HepG2 (cell line): ENCODE measurements at regions not wholly inside any gene's neighbourhood (a gene's known extent, or its start where the extent isn't known, plus 50 kb on each side); places are given as distances from the start of the nearest gene placed in this dataset.
"Not testable (repeated sequence)": the region's sequence is repeated elsewhere in the genome, so short reads cannot be mapped to it uniquely, and the experiment has no call there.

Experiments used
- ATAC-seq: fragments of 200-7000 bp; cut with Tn5 transposase; 3 replicates; pipeline ENCODE4 v1.9.1; 2020; ENCODE audit warnings: mild to moderate bottlenecking, moderate library complexity
- BruUV-seq: library from RNA; stranded (reverse); fragments of 400-500 nt; replicated peaks from 2 replicates; lab custom pipeline; 2021; lab: Mats Ljungman, UMichigan
- CTCF ChIA-PET: fragments of 300-600 bp; formaldehyde crosslinking; extraction: SDS; loops from one replicate; lab custom pipeline; 2021; ENCODE audit warnings: low total read pairs, inconsistent platforms, low intra/inter-chr PET ratio; lab: Yijun Ruan, JAX
- POLR2A ChIA-PET: fragments of 350-600 bp; sonication (Branson Sonifier 250); formaldehyde crosslinking; loops from one replicate; lab custom pipeline; 2020; ENCODE audit warnings: antibody characterized with exemption, inconsistent platforms; lab: Yijun Ruan, JAX
- DNase-seq: peaks from one replicate; pipeline ENCODE4 v3.0.0-alpha.2; 2015; ENCODE audit warnings: low spot score
- FAIRE-seq: peaks from 3 replicates; lab custom pipeline; 2011; peaks lifted over from hg19 to GRCh38; lab: Jason Lieb, UNC
- H2AFZ ChIP-seq: one replicate; pipeline ENCODE4 v1.6.1; 2011; ENCODE audit warnings: low read length, inconsistent platforms
- H3K27ac ChIP-seq: fragments of 300-600 bp; 3 replicates; pipeline ENCODE4 v1.8.0; 2011; ENCODE audit warnings: mixed run types, mild to moderate bottlenecking, mixed read lengths, low read length, inconsistent platforms; ENCODE audit not compliant: insufficient read depth; ENCODE audit errors: extremely low read length
- H3K27me3 ChIP-seq, 2 experiments: fragments of 200-600 bp in 1 of 2; 2 replicates in 1 of 2; 3 replicates in 1 of 2; pipeline versions ENCODE4 v1.6.0 to v1.8.0; 2011; ENCODE audit warnings: low read length in 2 of 2, mild to moderate bottlenecking in 2 of 2, moderate library complexity in 2 of 2, inconsistent platforms in 1 of 2; ENCODE audit not compliant: insufficient read depth in 2 of 2, control insufficient read depth in 1 of 2
- H3K36me3 ChIP-seq, 2 experiments: fragments of 200-600 bp in 1 of 2; replicated peaks in 1 of 2; 2 replicates in 1 of 2; 3 replicates in 1 of 2; pipeline versions ENCODE4 v1.5.1 to v1.8.0; 2011; ENCODE audit warnings: low read length in 2 of 2, inconsistent platforms in 1 of 2; ENCODE audit not compliant: insufficient read depth in 2 of 2, control insufficient read depth in 1 of 2
- H3K4me1 ChIP-seq: 2 replicates; pipeline ENCODE4 v1.5.1; 2012; ENCODE audit warnings: low read length, inconsistent platforms; ENCODE audit not compliant: insufficient read depth
- H3K4me2 ChIP-seq: 2 replicates; pipeline ENCODE4 v1.6.0; 2011; ENCODE audit warnings: low read depth, low read length, inconsistent platforms
- H3K4me3 ChIP-seq, 3 experiments: fragments of 200-600 bp in 1 of 3; sonication (generic), shearing (Covaris generic) in 1 of 3; replicated peaks in 1 of 3; 2 replicates each; pipeline ENCODE4 v1.5.1; 2011 to 2016; ENCODE audit warnings: low read length in 3 of 3, inconsistent platforms in 2 of 3, low read depth in 2 of 3, mild to moderate bottlenecking in 2 of 3, control low read depth in 1 of 3, mixed read lengths in 1 of 3; ENCODE audit not compliant: insufficient read depth in 1 of 3
- H3K79me2 ChIP-seq: one replicate; pipeline ENCODE4 v1.6.1; 2011; ENCODE audit warnings: low read length, inconsistent platforms; ENCODE audit not compliant: insufficient read depth
- H3K9ac ChIP-seq: 2 replicates; pipeline ENCODE4 v1.6.0; 2011; ENCODE audit warnings: mild to moderate bottlenecking, low read depth, low read length, inconsistent platforms; ENCODE audit not compliant: insufficient read depth
- H3K9me3 ChIP-seq: 2 replicates; pipeline ENCODE4 v1.5.1; 2012; ENCODE audit warnings: mild to moderate bottlenecking, low read length
- H4K20me1 ChIP-seq: 2 replicates; pipeline ENCODE4 v1.6.0; 2011; ENCODE audit warnings: inconsistent platforms, mild to moderate bottlenecking, low read length, moderate library complexity; ENCODE audit not compliant: insufficient read depth
- FOSL1 ChIP-seq: sonication (generic); formaldehyde crosslinking; IDR thresholded peaks from 2 replicates; pipeline ENCODE4 v1.9.0; 2021; ENCODE audit warnings: missing genetic modification reagents, borderline replicate concordance
- HHEX ChIP-seq: IDR thresholded peaks from 2 replicates; pipeline ENCODE4 v1.6.1; 2016; ENCODE audit warnings: control low read depth
- MYC ChIP-seq: sonication (generic); formaldehyde crosslinking; IDR thresholded peaks from 2 replicates; pipeline ENCODE4 v1.9.0; 2021; ENCODE audit warnings: missing genetic modification reagents, borderline replicate concordance
- NBN ChIP-seq: fragments of 450-650 bp; conservative IDR thresholded peaks from 2 replicates; pipeline ENCODE4 v1.6.1; 2017
- REXO4 ChIP-seq: sonication (generic); formaldehyde crosslinking; IDR thresholded peaks from 2 replicates; pipeline ENCODE4 v1.8.0; 2022; ENCODE audit warnings: missing genetic modification reagents, mild to moderate bottlenecking, borderline replicate concordance
- ZNF251 ChIP-seq: sonication (generic); formaldehyde crosslinking; IDR thresholded peaks from 2 replicates; pipeline ENCODE4 v1.9.0; 2021; ENCODE audit warnings: mild to moderate bottlenecking, missing genetic modification reagents
- ZNF576 ChIP-seq: sonication (generic); formaldehyde crosslinking; IDR thresholded peaks from 2 replicates; pipeline ENCODE4 v1.4.0; 2020; ENCODE audit warnings: mild to moderate bottlenecking, missing genetic modification reagents
- WGBS: methylation state at CpG from one replicate; pipeline ENCODE4 v1.1.6; 2017; ENCODE audit warnings: low lambda C conversion rate; 5-methylcytosine and 5-hydroxymethylcytosine counted together
- in situ Hi-C: cut with HindIII; loops from 2 replicates; pipeline ENCODE4 v1.10.0; 2017; ENCODE audit warnings: low pct_unique_long_range_greater_than_20kb; ENCODE audit not compliant: extremely low pct_ligation_motif_present
- intact Hi-C: fragments of 100-400 bp; cut with micrococcal nuclease; formaldehyde crosslinking; loops from one replicate; pipeline ENCODE4 v1.10.0; 2022; ENCODE audit not compliant: unreplicated experiment

- no peak overlapping the region for H3K9ac ChIP-seq
- no peak overlapping the region for H3K4me3 ChIP-seq
- ATAC-seq: no peak
- intact Hi-C loops: no loop called here
- H3K27ac ChIP-seq: no peak overlapping the region
- TF ChIP-seq ZNF576 (CRISPR knock-in tag): no peak
- no peak for TF ChIP-seq HHEX
- no peak for TF ChIP-seq NBN
- TF ChIP-seq MYC (CRISPR knock-in tag): no peak
- no peak for TF ChIP-seq FOSL1
- no peak for TF ChIP-seq ZNF251 (CRISPR knock-in tag)
- TF ChIP-seq REXO4: no peak
- TF ChIP-seq, all 625 proteins: peak for 0
- no peaks in the 10 kb centered on the region for H3K79me2 ChIP-seq
- H3K9me3 ChIP-seq: 0 out of 2 replicates have a peak, but pooled peaks cover 10% of the 10 kb centered on the region
- H3K4me2 ChIP-seq: no peak overlapping the region
- ChIA-PET POLR2A (no interaction called here), CTCF (no interaction called here)
- H4K20me1 ChIP-seq: no peaks in the 10 kb centered on the region
- no peaks in the 10 kb centered on the region for H3K36me3 ChIP-seq
- in situ Hi-C loops: no loop called here
- BruUV-seq: no TSS peak
- 27% methylated on average over 4 of the region's 4 CpGs for WGBS
- H2AFZ ChIP-seq: no peak overlapping the region
- no peaks in the 10 kb centered on the region for H3K4me1 ChIP-seq
- no peaks in the 10 kb centered on the region for H3K27me3 ChIP-seq
- no peak for DNase-seq
- no peak for FAIRE-seq
Measured at GRCh38 chr4:146049802-146050201, 111.2 kb upstream of the ZNF827 start.

- H3K36me3 ChIP-seq, H3K27me3 ChIP-seq, FAIRE-seq, POLR2A ChIA-PET, H3K4me3 ChIP-seq, H2AFZ ChIP-seq, H3K79me2 ChIP-seq, intact Hi-C loops, H3K9ac ChIP-seq, ATAC-seq, DNase-seq, H3K4me1 ChIP-seq, in situ Hi-C loops, H3K27ac ChIP-seq, H4K20me1 ChIP-seq, CTCF ChIA-PET, BruUV-seq, H3K9me3 ChIP-seq, H3K4me2 ChIP-seq: not testable (repeated sequence)
- 31% methylated on average over 8 of the region's 8 CpGs for WGBS
Measured at GRCh38 chr4:146047768-146048167, 109.1 kb upstream of the ZNF827 start.
